K562 (cell line): ENCODE measurements at regions not wholly inside any gene's neighbourhood (a gene's known extent, or its start where the extent isn't known, plus 50 kb on each side); places are given as distances from the start of the nearest gene placed in this dataset.

Experiments used
- CTCF ChIP-seq, 3 experiments: IDR thresholded peaks in 2 of 3; conservative IDR thresholded peaks in 1 of 3; 2 replicates each; pipeline ENCODE4 v1.5.1; 2011 to 2012; ENCODE audit warnings: low read length in 3 of 3, mild to moderate bottlenecking in 3 of 3, control low read depth in 2 of 3, improper control_type of control experiment in 1 of 3, inconsistent platforms in 1 of 3, low read depth in 1 of 3, mixed read lengths in 1 of 3, moderate library complexity in 1 of 3; ENCODE audit not compliant: insufficient read depth in 2 of 3
- MEIS2 ChIP-seq: fragments of 450-650 bp; IDR thresholded peaks from 2 replicates; pipeline ENCODE4 v1.6.1; 2014; ENCODE audit warnings: mild to moderate bottlenecking; ENCODE audit not compliant: partially characterized antibody
- NR3C1 ChIP-seq: sonication (generic); formaldehyde crosslinking; IDR thresholded peaks from 2 replicates; pipeline ENCODE4 v1.8.1; 2022; ENCODE audit warnings: missing genetic modification reagents
- PYGO2 ChIP-seq: fragments of 450-650 bp; IDR thresholded peaks from 2 replicates; pipeline ENCODE4 v1.6.1; 2016; ENCODE audit warnings: mild to moderate bottlenecking, missing genetic modification characterization, moderate library complexity, missing compliant biosample characterization
- ZZZ3 ChIP-seq: fragments of 450-650 bp; IDR thresholded peaks from 2 replicates; pipeline ENCODE4 v1.6.1; 2016; ENCODE audit warnings: antibody characterized with exemption, mild to moderate bottlenecking, moderate library complexity

DNA sequence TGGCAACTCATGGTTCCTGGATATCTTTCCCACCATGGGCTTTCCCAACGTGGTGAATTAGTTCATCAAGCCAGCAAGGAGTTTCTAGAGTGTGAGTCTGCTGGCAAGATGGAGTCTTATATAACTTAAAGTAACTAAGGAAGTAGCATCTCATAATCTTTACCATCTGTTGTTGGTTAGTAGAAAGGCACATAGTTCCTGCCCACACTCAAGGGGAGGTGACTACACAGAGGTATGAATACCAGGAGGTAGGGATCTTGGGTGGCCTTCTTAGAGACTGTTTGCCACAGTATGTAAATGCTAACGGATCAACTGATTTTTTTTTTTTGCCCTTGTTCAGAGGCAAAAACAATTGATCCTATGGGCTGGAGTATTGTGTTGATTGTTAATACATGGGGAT is 446.9 kb downstream of the ATP23 start:
- TF ChIP-seq CTCF (IDR thresholded peaks at IDR 0.05 in 2 of 3, conservative IDR thresholded peaks at IDR 0.05 in 1 of 3; ENCODE audit: insufficient read depth in 2 of 3, low read depth in 1 of 3, low read length in 3 of 3) = no peak
- no peak for TF ChIP-seq PYGO2 (tag)
- no peak for TF ChIP-seq ZZZ3
- TF ChIP-seq NR3C1 (CRISPR knock-in tag) = no peak
- no peak for TF ChIP-seq MEIS2
